GM19395 (cell line): ENCODE measurements at regions not wholly inside any gene's neighbourhood (a gene's known extent, or its start where the extent isn't known, plus 50 kb on each side); places are given as distances from the start of the nearest gene placed in this dataset.

ENCODE experiments used
- ATAC-seq: cut with Tn5 transposase; IDR thresholded peaks from one replicate; pipeline ENCODE4 v1.9.1; 2021; ENCODE audit warnings: mild to moderate bottlenecking, moderate library complexity; ENCODE audit not compliant: unreplicated experiment

GRCh38 chr4:181987392-181987791, 255.8 kb upstream of the TENM3 start:
- no peak for ATAC-seq

GRCh38 chr4:181989071-181989470, 254.1 kb upstream of the TENM3 start:
- ATAC-seq = no peak

GRCh38 chr4:181991369-181992108, 251.7 kb upstream of the TENM3 start:
- no peak for ATAC-seq

- no peak for ATAC-seq
These were observed 244.6 kb upstream of the TENM3 start for GRCh38 chr4:181998398-181999295.

GRCh38 chr4:182000077-182000476, 243.1 kb upstream of the TENM3 start:
- no peak for ATAC-seq

GRCh38 chr4:182010876-182011275, 232.3 kb upstream of the TENM3 start:
- ATAC-seq = no peak

- ATAC-seq = no peak
These were observed 229.0 kb upstream of the TENM3 start for GRCh38 chr4:182014164-182014563.

GRCh38 chr4:182015014-182015413, 228.2 kb upstream of the TENM3 start:
- ATAC-seq = no peak

- ATAC-seq = no peak
These were observed 227.3 kb upstream of the TENM3 start for GRCh38 chr4:182015893-182016292.

GRCh38 chr4:182017038-182017437, 226.2 kb upstream of the TENM3 start:
- no peak for ATAC-seq

GRCh38 chr4:182018691-182019090, 224.5 kb upstream of the TENM3 start:
- ATAC-seq = peak; percentile 50

- ATAC-seq = peak; percentile 91
These were observed 224.0 kb upstream of the TENM3 start for GRCh38 chr4:182019148-182019652.

- ATAC-seq = no peak
These were observed 220.3 kb upstream of the TENM3 start for GRCh38 chr4:182022909-182023308.

- ATAC-seq = no peak
These were observed 219.7 kb upstream of the TENM3 start for GRCh38 chr4:182023469-182023868.

- no peak for ATAC-seq
These were observed 200.3 kb upstream of the TENM3 start for GRCh38 chr4:182042945-182043344.

GRCh38 chr4:182048871-182049270, 194.3 kb upstream of the TENM3 start:
- no peak for ATAC-seq

GRCh38 chr4:182056866-182057265, 186.3 kb upstream of the TENM3 start:
- no peak for ATAC-seq

- no peak for ATAC-seq
These were observed 180.7 kb upstream of the TENM3 start for GRCh38 chr4:182062458-182062857.

GRCh38 chr4:182062936-182063335, 180.3 kb upstream of the TENM3 start:
- ATAC-seq = no peak

- ATAC-seq = no peak
These were observed 179.6 kb upstream of the TENM3 start for GRCh38 chr4:182063651-182064050.

GRCh38 chr4:182065255-182065654, 177.9 kb upstream of the TENM3 start:
- no peak for ATAC-seq

GRCh38 chr4:182066037-182066436, 177.2 kb upstream of the TENM3 start:
- no peak for ATAC-seq
